ENCODE measurements at regions not wholly inside any gene's neighbourhood (a gene's known extent, or its start where the extent isn't known, plus 50 kb on each side); places are given as distances from the start of the nearest gene placed in this dataset.

DNA sequence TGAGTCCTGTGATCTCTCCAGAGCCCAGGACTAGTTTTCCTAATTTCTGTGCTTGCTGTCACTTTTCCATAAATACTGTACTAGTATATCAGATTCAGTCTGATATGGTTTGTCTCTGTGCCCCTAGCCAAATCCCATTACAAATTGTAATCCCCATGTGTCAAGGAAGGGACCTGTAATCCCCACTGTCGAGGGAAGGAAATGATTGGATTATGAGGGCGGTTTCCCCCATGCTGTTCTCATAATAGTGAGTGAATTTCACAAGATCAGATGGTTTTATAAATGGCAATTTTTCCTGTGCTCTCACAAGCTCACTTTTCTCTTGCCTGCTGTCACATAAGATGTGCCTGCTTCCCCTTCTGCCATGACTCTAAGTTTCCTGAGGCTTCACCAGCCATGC is 54.8 kb upstream of the IFRD1 start:
- no peak for DNase-seq

GRCh38 chr7:112395893-112396292 is 54.4 kb upstream of the IFRD1 start:
- no peak for DNase-seq

GRCh38 chr7:112398534-112398933 is 51.7 kb upstream of the IFRD1 start:
- DNase-seq = peak; percentile 38

- no peak for DNase-seq
Observed at GRCh38 chr7:112399501-112399900, 50.8 kb upstream of the IFRD1 start.

GRCh38 chr7:112400141-112400540 is 50.1 kb upstream of the IFRD1 start:
- DNase-seq = no peak

All from activated CD4-positive, alpha-beta T cell treated with anti-CD3 and anti-CD28 coated beads, Interleukin-2, amount 50 U/mL, for 16 hours (primary cell).